ENCODE measurements at regions not wholly inside any gene's neighbourhood (a gene's known extent, or its start where the extent isn't known, plus 50 kb on each side); places are given as distances from the start of the nearest gene placed in this dataset.

DNA sequence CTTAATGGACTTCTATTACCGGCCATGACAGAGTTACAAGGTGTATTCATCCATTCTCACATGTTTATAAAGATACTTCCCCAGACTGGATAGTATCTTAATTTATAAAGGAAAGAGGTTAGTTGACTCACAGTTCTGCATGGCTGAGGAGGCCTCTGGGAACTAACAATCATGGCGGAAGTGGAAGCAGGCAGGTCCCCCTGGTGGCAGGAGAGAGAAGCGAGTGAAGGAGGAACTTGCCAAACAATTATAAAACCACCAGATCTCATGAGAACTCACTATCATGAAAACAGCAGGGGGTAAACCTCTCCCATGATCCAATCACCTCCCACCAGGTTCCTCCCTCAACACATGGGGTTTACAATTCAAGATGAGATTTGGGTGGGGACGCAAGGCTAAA, 170.0 kb upstream of the PDGFD start:
- no peak overlapping the region for H2BK12ac ChIP-seq (ENCODE audit: low read length in 2 of 2)
- H3K14ac ChIP-seq (ENCODE audit: low read length in 2 of 2): no peak overlapping the region
- no peak overlapping the region for H2AK5ac ChIP-seq (ENCODE audit: low read length, severe bottlenecking)
- no peak overlapping the region for H3K4me2 ChIP-seq (ENCODE audit: low read length, poor library complexity, severe bottlenecking)
- no peaks in the 10 kb centered on the region for H3K4me1 ChIP-seq (ENCODE audit: control insufficient read depth, insufficient read depth, low read depth, low read length)
- H3K36me3 ChIP-seq (ENCODE audit: control insufficient read depth in 1 of 2, insufficient read depth in 2 of 2, low read depth in 1 of 2, low read length in 2 of 2): no peaks in the 10 kb centered on the region
- H4K8ac ChIP-seq (ENCODE audit: low read length): no peak overlapping the region
- H3K79me1 ChIP-seq (replicated peaks; ENCODE audit: low read length, poor library complexity, severe bottlenecking): no peaks in the 10 kb centered on the region
- H3K27me3 ChIP-seq (ENCODE audit: control insufficient read depth in 1 of 2, insufficient read depth in 1 of 2, low read length in 2 of 2): no peaks in the 10 kb centered on the region
- no peak overlapping the region for H3K23ac ChIP-seq (ENCODE audit: low read length in 2 of 2)
- H3K4ac ChIP-seq (ENCODE audit: low read depth in 1 of 2, low read length in 2 of 2): no peak overlapping the region
- H3K4me3 ChIP-seq (ENCODE audit: insufficient read depth in 1 of 2, low read depth in 1 of 2, low read length in 2 of 2): no peak overlapping the region
- WGBS: 93% methylated on average over 2 of the region's 4 CpGs
- DNase-seq: no peak
- H2AFZ ChIP-seq (ENCODE audit: low read depth, low read length): no peak overlapping the region
- H2BK15ac ChIP-seq (ENCODE audit: low read depth, poor library complexity, severe bottlenecking): no peak overlapping the region
- H2BK120ac ChIP-seq (ENCODE audit: low read depth, low read length): no peak overlapping the region
- H3K27ac ChIP-seq (ENCODE audit: low read length, poor library complexity, severe bottlenecking): no peak overlapping the region
- no peak overlapping the region for H3K18ac ChIP-seq (ENCODE audit: low read depth in 1 of 2, low read length in 2 of 2)
- no peak overlapping the region for H4K91ac ChIP-seq (ENCODE audit: low read length)
- H3K9ac ChIP-seq (ENCODE audit: low read length): no peak overlapping the region
- H2BK5ac ChIP-seq (ENCODE audit: low read depth, low read length, poor library complexity, severe bottlenecking): no peak overlapping the region
- no peaks in the 10 kb centered on the region for H3K9me3 ChIP-seq (ENCODE audit: control insufficient read depth, low read length)

GRCh38 chr11:104332110-104332509, 168.2 kb upstream of the PDGFD start:
- WGBS: 46% methylated on average over 4 of the region's 4 CpGs
- Histone ChIP-seq H3K27me3 (ENCODE audit: control insufficient read depth in 1 of 2, insufficient read depth in 1 of 2, low read length in 2 of 2) (no peaks in the 10 kb centered on the region), H3K23ac (ENCODE audit: low read length in 2 of 2) (no peak overlapping the region), H2BK15ac (ENCODE audit: low read depth, poor library complexity, severe bottlenecking) (no peak overlapping the region), H3K4me1 (ENCODE audit: control insufficient read depth, insufficient read depth, low read depth, low read length) (no peaks in the 10 kb centered on the region), H3K4me3 (ENCODE audit: insufficient read depth in 1 of 2, low read depth in 1 of 2, low read length in 2 of 2) (no peak overlapping the region), H2AK5ac (ENCODE audit: low read length, severe bottlenecking) (no peak overlapping the region), H2BK120ac (ENCODE audit: low read depth, low read length) (no peak overlapping the region), H3K9ac (ENCODE audit: low read length) (no peak overlapping the region), H3K27ac (ENCODE audit: low read length, poor library complexity, severe bottlenecking) (no peak overlapping the region), H2BK5ac (ENCODE audit: low read depth, low read length, poor library complexity, severe bottlenecking) (no peak overlapping the region), H4K91ac (ENCODE audit: low read length) (no peak overlapping the region), H3K18ac (ENCODE audit: low read depth in 1 of 2, low read length in 2 of 2) (no peak overlapping the region), H3K4ac (ENCODE audit: low read depth in 1 of 2, low read length in 2 of 2) (no peak overlapping the region), H2AFZ (ENCODE audit: low read depth, low read length) (no peak overlapping the region), H3K9me3 (ENCODE audit: control insufficient read depth, low read length) (no peaks in the 10 kb centered on the region), H4K8ac (ENCODE audit: low read length) (no peak overlapping the region), H3K79me1 (replicated peaks; ENCODE audit: low read length, poor library complexity, severe bottlenecking) (no peaks in the 10 kb centered on the region), H3K4me2 (ENCODE audit: low read length, poor library complexity, severe bottlenecking) (no peak overlapping the region), H3K14ac (ENCODE audit: low read length in 2 of 2) (no peak overlapping the region), H3K36me3 (ENCODE audit: control insufficient read depth in 1 of 2, insufficient read depth in 2 of 2, low read depth in 1 of 2, low read length in 2 of 2) (no peaks in the 10 kb centered on the region), H2BK12ac (ENCODE audit: low read length in 2 of 2) (no peak overlapping the region)
- DNase-seq: no peak

DNA sequence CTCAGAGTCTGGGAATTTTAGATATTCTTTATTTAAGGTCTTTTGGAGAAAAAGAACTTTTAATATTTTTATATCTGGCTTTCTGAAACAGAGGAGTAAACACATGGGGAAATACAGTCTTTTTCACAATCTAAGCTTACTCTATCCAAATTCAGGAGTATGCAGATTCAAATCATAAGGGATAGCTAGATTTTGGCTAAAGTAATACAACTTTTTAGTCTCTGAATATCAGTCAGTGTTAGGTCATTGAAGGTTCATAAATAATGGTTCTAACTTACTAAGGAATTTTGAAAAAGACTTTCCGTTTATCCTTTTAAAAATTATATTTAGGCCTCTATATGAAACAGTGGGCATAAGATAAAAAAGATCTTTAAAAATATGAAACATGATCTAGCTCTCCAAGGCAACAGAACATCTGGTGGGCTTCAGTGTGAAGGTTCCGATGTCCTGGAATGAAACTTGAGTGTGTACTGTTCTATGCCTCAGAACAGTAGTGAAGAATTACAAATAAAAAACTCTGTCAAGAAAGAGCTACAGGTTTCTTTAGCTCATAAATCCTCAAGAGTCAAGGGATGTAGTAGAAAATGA, 165.2 kb upstream of the PDGFD start:
- no peaks in the 10 kb centered on the region for H3K79me1 ChIP-seq (replicated peaks; ENCODE audit: low read length, poor library complexity, severe bottlenecking)
- no peaks in the 10 kb centered on the region for H3K4me1 ChIP-seq (ENCODE audit: control insufficient read depth, insufficient read depth, low read depth, low read length)
- 80% methylated on average over 1 of the region's 2 CpGs for WGBS
- H2BK15ac ChIP-seq (ENCODE audit: low read depth, poor library complexity, severe bottlenecking): no peak overlapping the region
- no peaks in the 10 kb centered on the region for H3K36me3 ChIP-seq (ENCODE audit: control insufficient read depth in 1 of 2, insufficient read depth in 2 of 2, low read depth in 1 of 2, low read length in 2 of 2)
- no peak overlapping the region for H4K91ac ChIP-seq (ENCODE audit: low read length)
- H3K23ac ChIP-seq (ENCODE audit: low read length in 2 of 2): no peak overlapping the region
- H3K9ac ChIP-seq (ENCODE audit: low read length): no peak overlapping the region
- H3K4me3 ChIP-seq (ENCODE audit: insufficient read depth in 1 of 2, low read depth in 1 of 2, low read length in 2 of 2): no peak overlapping the region
- no peak overlapping the region for H3K27ac ChIP-seq (ENCODE audit: low read length, poor library complexity, severe bottlenecking)
- no peak overlapping the region for H2BK5ac ChIP-seq (ENCODE audit: low read depth, low read length, poor library complexity, severe bottlenecking)
- no peak overlapping the region for H4K8ac ChIP-seq (ENCODE audit: low read length)
- no peaks in the 10 kb centered on the region for H3K27me3 ChIP-seq (ENCODE audit: control insufficient read depth in 1 of 2, insufficient read depth in 1 of 2, low read length in 2 of 2)
- no peak overlapping the region for H2AFZ ChIP-seq (ENCODE audit: low read depth, low read length)
- H2BK12ac ChIP-seq (ENCODE audit: low read length in 2 of 2): no peak overlapping the region
- DNase-seq: no peak
- no peak overlapping the region for H2BK120ac ChIP-seq (ENCODE audit: low read depth, low read length)
- H3K4me2 ChIP-seq (ENCODE audit: low read length, poor library complexity, severe bottlenecking): no peak overlapping the region
- no peak overlapping the region for H3K14ac ChIP-seq (ENCODE audit: low read length in 2 of 2)
- H3K18ac ChIP-seq (ENCODE audit: low read depth in 1 of 2, low read length in 2 of 2): no peak overlapping the region
- H3K9me3 ChIP-seq (ENCODE audit: control insufficient read depth, low read length): no peaks in the 10 kb centered on the region
- H3K4ac ChIP-seq (ENCODE audit: low read depth in 1 of 2, low read length in 2 of 2): no peak overlapping the region
- H2AK5ac ChIP-seq (ENCODE audit: low read length, severe bottlenecking): no peak overlapping the region

DNA sequence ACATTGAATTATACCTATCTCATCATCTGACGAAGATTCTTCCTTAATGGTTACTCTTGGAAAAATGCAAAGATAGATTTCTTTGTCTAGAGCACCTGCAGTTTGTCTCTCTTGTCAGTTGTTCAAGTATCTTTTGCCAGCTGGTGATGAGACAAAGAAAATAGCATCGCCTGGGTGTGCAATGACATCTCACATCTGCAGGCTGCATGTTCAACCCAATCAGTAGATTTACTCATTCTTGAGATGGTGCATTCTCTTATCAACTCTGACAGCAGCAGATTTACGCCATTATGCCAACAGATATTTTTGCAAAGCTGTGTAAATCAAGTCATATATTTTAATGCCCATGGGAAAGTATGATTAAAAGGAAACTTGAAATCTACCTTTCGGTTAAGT, 164.6 kb upstream of the PDGFD start:
- WGBS: 97% methylated on average over 2 of the region's 4 CpGs
- Histone ChIP-seq H3K18ac (ENCODE audit: low read depth in 1 of 2, low read length in 2 of 2) (no peak overlapping the region), H2BK12ac (ENCODE audit: low read length in 2 of 2) (no peak overlapping the region), H3K4me1 (ENCODE audit: control insufficient read depth, insufficient read depth, low read depth, low read length) (no peaks in the 10 kb centered on the region), H3K14ac (ENCODE audit: low read length in 2 of 2) (no peak overlapping the region), H3K79me1 (replicated peaks; ENCODE audit: low read length, poor library complexity, severe bottlenecking) (no peaks in the 10 kb centered on the region), H3K36me3 (ENCODE audit: control insufficient read depth in 1 of 2, insufficient read depth in 2 of 2, low read depth in 1 of 2, low read length in 2 of 2) (no peaks in the 10 kb centered on the region), H4K91ac (ENCODE audit: low read length) (no peak overlapping the region), H3K9ac (ENCODE audit: low read length) (no peak overlapping the region), H3K27me3 (ENCODE audit: control insufficient read depth in 1 of 2, insufficient read depth in 1 of 2, low read length in 2 of 2) (no peaks in the 10 kb centered on the region), H3K4me3 (ENCODE audit: insufficient read depth in 1 of 2, low read depth in 1 of 2, low read length in 2 of 2) (no peak overlapping the region), H3K4ac (ENCODE audit: low read depth in 1 of 2, low read length in 2 of 2) (no peak overlapping the region), H3K27ac (ENCODE audit: low read length, poor library complexity, severe bottlenecking) (no peak overlapping the region), H2BK15ac (ENCODE audit: low read depth, poor library complexity, severe bottlenecking) (no peak overlapping the region), H2AFZ (ENCODE audit: low read depth, low read length) (no peak overlapping the region), H3K9me3 (ENCODE audit: control insufficient read depth, low read length) (no peaks in the 10 kb centered on the region), H2AK5ac (ENCODE audit: low read length, severe bottlenecking) (no peak overlapping the region), H2BK120ac (ENCODE audit: low read depth, low read length) (no peak overlapping the region), H2BK5ac (ENCODE audit: low read depth, low read length, poor library complexity, severe bottlenecking) (no peak overlapping the region), H4K8ac (ENCODE audit: low read length) (no peak overlapping the region), H3K4me2 (ENCODE audit: low read length, poor library complexity, severe bottlenecking) (no peak overlapping the region), H3K23ac (ENCODE audit: low read length in 2 of 2) (no peak overlapping the region)
- no peak for DNase-seq
